ENCODE measurements at regions not wholly inside any gene's neighbourhood (a gene's known extent, or its start where the extent isn't known, plus 50 kb on each side); places are given as distances from the start of the nearest gene placed in this dataset.

DNA sequence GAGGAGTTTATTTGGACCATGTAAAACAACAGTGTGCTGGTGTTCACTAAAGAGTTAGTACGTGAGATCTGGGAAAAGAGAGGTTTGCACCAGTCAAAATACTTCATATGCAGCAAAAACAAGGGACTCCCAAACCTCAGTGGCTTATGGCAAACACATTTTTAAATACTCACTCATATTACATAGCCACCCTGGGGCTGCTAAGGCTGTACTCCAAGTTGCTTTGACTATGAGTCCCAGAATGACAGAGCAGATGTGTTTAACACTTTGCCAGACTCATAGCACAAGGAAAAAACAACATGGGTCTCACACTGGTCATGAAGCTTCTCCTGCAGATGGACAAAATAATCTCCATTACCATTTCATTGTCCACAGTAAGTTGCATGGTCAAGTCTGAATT is 202.8 kb upstream of the GRIA4 start:
- TF ChIP-seq, protein P1, sequence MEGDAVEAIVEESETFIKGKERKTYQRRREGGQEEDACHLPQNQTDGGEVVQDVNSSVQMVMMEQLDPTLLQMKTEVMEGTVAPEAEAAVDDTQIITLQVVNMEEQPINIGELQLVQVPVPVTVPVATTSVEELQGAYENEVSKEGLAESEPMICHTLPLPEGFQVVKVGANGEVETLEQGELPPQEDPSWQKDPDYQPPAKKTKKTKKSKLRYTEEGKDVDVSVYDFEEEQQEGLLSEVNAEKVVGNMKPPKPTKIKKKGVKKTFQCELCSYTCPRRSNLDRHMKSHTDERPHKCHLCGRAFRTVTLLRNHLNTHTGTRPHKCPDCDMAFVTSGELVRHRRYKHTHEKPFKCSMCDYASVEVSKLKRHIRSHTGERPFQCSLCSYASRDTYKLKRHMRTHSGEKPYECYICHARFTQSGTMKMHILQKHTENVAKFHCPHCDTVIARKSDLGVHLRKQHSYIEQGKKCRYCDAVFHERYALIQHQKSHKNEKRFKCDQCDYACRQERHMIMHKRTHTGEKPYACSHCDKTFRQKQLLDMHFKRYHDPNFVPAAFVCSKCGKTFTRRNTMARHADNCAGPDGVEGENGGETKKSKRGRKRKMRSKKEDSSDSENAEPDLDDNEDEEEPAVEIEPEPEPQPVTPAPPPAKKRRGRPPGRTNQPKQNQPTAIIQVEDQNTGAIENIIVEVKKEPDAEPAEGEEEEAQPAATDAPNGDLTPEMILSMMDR (conservative IDR thresholded peaks at IDR 0.05): no peak
- no peak for TF ChIP-seq EZH2 (IDR thresholded peaks at IDR 0.05; ENCODE audit: low read depth)

Measured in PC-9 (cell line).